NB4 (cell line): ENCODE measurements at regions not wholly inside any gene's neighbourhood (a gene's known extent, or its start where the extent isn't known, plus 50 kb on each side); places are given as distances from the start of the nearest gene placed in this dataset.

Experiments used
- DNase-seq: peaks from one replicate; pipeline ENCODE4 v3.0.0; 2010; ENCODE audit warnings: low read depth
- H3K4me3 ChIP-seq: one replicate; pipeline ENCODE4 v1.5.1; 2011; ENCODE audit warnings: mild to moderate bottlenecking, low read depth, low read length, moderate library complexity
- MYC ChIP-seq: IDR thresholded peaks from 2 replicates; pipeline ENCODE4 v1.6.1; 2011; ENCODE audit warnings: low read depth, low read length
- POLR2A ChIP-seq: IDR thresholded peaks from 2 replicates; pipeline ENCODE4 v1.6.1; 2011; ENCODE audit warnings: mild to moderate bottlenecking; ENCODE audit not compliant: insufficient read length; ENCODE audit errors: extremely low read depth
- TF ChIP-seq, protein P1 (sequence below): IDR thresholded peaks from one replicate; pipeline ENCODE4 v1.5.1; 2012; ENCODE audit warnings: low read depth, low read length
- TF ChIP-seq, protein P2 (sequence below): IDR thresholded peaks from 2 replicates; pipeline ENCODE4 v1.6.1; 2011; ENCODE audit warnings: low read depth, low read length

DNA sequence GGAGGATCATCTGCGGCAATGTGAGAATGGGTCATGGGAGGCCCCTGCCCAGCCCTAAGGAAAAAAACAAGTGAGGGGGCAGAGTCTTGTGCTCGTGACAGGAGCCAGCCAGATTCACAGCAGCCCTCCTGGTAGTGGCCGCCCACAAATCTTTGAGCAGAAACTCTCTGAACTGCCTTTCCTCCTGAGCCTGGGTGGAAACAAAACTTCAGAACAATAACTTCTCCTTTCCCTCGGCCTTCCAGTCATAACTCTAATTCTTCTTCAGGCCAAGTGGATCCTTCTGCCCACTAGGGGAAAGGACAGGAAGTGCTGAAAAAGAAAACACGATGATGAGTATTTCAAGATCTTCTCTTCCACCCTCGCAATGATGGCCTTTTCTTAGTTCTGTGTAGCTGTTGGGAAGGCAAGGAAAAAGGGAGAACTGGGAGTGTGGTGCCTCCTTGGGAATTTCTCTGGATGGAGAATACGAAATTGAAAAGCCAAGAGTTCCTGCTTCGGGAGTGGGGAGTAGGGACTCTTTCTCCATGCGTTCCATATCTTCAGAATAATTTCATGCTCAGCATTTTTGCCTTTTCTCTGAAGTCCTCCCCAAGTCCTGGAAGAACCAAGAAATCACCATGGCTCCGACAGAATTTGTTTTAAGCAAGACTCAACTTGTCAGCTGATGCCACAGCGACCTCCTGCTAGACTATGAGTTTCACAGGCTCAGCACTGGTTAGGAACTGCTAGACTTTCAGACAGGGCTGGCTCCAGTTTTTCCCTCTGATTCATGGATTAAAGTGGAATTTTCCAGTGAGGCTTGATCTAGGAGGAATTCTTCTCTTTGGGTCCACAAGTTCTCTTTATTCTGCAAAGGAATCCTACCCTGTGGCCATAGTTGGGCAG, 188.9 kb downstream of the CAND1 start:
- DNase-seq: peak; percentile 40
- H3K4me3 ChIP-seq: no peak overlapping the region
- TF ChIP-seq, protein P1, sequence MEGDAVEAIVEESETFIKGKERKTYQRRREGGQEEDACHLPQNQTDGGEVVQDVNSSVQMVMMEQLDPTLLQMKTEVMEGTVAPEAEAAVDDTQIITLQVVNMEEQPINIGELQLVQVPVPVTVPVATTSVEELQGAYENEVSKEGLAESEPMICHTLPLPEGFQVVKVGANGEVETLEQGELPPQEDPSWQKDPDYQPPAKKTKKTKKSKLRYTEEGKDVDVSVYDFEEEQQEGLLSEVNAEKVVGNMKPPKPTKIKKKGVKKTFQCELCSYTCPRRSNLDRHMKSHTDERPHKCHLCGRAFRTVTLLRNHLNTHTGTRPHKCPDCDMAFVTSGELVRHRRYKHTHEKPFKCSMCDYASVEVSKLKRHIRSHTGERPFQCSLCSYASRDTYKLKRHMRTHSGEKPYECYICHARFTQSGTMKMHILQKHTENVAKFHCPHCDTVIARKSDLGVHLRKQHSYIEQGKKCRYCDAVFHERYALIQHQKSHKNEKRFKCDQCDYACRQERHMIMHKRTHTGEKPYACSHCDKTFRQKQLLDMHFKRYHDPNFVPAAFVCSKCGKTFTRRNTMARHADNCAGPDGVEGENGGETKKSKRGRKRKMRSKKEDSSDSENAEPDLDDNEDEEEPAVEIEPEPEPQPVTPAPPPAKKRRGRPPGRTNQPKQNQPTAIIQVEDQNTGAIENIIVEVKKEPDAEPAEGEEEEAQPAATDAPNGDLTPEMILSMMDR: peak; percentile 44
- no peak for TF ChIP-seq POLR2A

DNA sequence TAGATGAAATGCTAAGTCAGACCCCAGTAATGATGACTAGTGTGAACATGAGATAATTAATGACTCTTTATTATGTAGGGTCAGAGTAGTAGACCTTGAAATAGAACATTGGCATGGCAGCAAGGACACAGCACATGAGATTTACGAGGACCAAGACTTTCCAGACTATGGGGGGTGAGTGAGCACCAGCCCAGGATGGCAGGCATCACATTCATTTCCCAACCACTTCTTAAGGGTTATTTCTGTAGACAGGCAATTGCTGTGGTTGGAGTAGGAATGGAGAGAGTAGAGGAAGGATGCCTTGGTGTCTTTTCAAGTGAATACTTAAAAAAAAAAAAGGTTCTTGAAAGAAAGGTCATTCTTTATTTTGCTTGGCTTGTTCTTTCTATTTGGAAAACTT, 189.4 kb upstream of the DYRK2 start:
- TF ChIP-seq, protein P1: no peak
- no peak for TF ChIP-seq POLR2A
- TF ChIP-seq, protein P2, sequence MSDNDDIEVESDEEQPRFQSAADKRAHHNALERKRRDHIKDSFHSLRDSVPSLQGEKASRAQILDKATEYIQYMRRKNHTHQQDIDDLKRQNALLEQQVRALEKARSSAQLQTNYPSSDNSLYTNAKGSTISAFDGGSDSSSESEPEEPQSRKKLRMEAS: no peak
- TF ChIP-seq MYC: no peak
- no peak overlapping the region for H3K4me3 ChIP-seq
- no peak for DNase-seq

DNA sequence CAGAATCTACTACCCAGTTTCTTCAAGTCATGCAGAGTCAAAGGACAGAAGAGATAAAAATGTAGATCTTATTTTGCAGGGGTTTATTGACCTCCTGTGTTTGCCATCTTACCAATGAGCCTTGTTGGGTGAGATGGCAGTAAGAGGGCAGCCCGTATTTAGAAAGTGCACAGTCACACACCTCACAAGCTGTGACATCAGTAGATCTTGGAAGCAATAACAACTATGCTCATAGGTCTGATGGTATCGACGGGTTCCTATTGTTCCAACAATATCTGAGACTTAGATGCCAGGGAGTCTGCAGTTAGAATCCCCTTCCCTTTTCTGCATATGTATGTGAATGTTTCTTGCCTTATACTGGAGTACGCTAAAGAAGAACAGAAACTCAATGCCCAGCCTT, 189.0 kb upstream of the DYRK2 start:
- no peak overlapping the region for H3K4me3 ChIP-seq
- no peak for DNase-seq
- no peak for TF ChIP-seq MYC
- no peak for TF ChIP-seq POLR2A
- TF ChIP-seq, protein P2: no peak
- TF ChIP-seq, protein P1: no peak

DNA sequence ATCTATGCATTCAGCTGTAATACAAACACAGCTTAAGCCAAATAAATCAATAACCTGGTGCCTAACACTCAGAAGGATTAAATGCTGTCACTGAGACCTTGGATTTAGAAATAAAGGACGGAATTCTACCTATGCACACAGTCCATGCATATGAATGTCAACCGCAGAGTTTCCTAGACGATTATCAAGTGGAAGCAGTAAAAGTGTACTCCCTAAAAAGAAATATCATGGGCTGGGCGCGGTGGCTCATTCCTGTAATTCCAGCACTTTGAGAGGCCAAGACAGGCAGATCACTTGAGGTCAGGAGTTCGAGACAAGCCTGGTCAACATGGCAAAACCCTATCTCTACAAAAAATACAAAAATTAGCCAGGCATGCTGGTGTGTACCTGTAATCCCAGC, 188.2 kb upstream of the DYRK2 start:
- no peak for TF ChIP-seq POLR2A
- no peak overlapping the region for H3K4me3 ChIP-seq
- DNase-seq: no peak

DNA sequence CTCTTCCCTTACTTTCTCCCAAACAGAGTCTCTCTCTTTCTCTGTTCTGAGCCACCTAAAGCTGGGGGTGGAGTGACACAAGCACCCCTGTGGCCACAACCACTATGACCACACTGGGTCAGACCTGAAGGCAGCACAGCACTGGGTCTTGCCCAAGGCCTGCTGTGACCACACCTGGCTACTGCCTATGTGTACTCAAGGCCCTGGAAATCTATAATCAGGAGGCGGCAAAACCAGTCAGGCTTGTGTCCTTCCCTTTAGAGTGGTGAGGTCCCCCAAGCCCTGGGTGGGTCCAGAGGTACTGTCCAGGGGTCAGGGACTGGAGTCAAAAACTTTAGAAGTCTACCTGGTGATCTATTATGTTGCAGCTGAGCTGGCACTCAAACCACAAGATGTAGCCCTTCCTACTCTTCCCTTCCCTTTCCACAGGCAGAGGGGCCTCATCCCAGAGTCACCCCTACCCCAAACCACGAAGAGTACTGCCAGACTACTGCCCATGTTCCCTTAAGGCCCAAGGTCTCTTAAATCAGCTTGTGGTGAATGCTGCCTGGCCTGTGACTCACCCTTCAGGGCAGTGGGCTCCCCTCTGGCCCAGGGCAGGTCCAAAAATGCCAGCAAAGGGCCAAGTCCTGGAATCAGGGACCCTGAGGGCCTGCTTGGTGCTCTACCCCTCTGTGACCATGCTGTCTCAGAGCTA, 179.8 kb upstream of the DYRK2 start:
- TF ChIP-seq MYC: no peak
- TF ChIP-seq, protein P1: no peak
- TF ChIP-seq, protein P2: no peak
- TF ChIP-seq POLR2A: no peak
- H3K4me3 ChIP-seq: no peak overlapping the region
- no peak for DNase-seq

DNA sequence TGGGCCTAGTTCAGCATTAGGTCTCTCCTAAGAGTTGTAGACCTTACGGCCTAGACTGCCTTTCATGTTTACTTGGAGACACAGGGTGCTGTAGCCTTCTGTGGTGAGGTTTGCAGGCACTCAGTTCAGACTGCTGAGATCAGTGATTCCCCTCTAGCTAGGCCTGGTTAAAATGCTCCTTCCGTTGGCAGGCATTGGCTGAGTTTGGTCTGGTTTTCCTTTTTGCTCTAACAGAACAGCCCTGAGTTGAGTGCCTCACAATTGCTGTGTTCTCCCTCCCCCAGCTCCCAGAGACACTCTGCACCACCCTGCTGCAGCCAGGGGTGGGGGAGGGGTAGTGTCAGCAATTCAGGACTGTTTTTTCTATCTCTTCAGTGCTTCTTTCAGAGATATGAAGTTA, 178.9 kb upstream of the DYRK2 start:
- TF ChIP-seq POLR2A: no peak
- TF ChIP-seq, protein P2: no peak
- TF ChIP-seq MYC: no peak
- TF ChIP-seq, protein P1: no peak
- H3K4me3 ChIP-seq: no peak overlapping the region
- DNase-seq: no peak
